CD4-positive, alpha-beta T cell treated with Interleukin-4 for 1 hour (primary cell): ENCODE measurements at regions not wholly inside any gene's neighbourhood (a gene's known extent, or its start where the extent isn't known, plus 50 kb on each side); places are given as distances from the start of the nearest gene placed in this dataset.

ENCODE experiments used
- DNase-seq, 2 donors: peaks; one replicate each; pipeline ENCODE4 v3.0.0-alpha.2; 2020 to 2022

- no peak for DNase-seq
Measured at GRCh38 chr5:144582066-144582465, 411.4 kb downstream of the KCTD16 start.

- no peak for DNase-seq
Measured at GRCh38 chr5:144581044-144581443, 410.4 kb downstream of the KCTD16 start.

GRCh38 chr5:144577676-144578075 is 407.0 kb downstream of the KCTD16 start:
- DNase-seq: no peak

GRCh38 chr5:144575736-144576135 is 405.1 kb downstream of the KCTD16 start:
- no peak for DNase-seq

GRCh38 chr5:144567421-144567780 is 396.7 kb downstream of the KCTD16 start:
- DNase-seq: no peak

- DNase-seq: no peak
Measured at GRCh38 chr5:144566747-144567420, 396.2 kb downstream of the KCTD16 start.

- no peak for DNase-seq
Measured at GRCh38 chr5:144549580-144549979, 378.9 kb downstream of the KCTD16 start.

GRCh38 chr5:144548936-144549335 is 378.3 kb downstream of the KCTD16 start:
- no peak for DNase-seq

- no peak for DNase-seq
Measured at GRCh38 chr5:144547098-144547499, 376.4 kb downstream of the KCTD16 start.

- DNase-seq: no peak
Measured at GRCh38 chr5:144538845-144539244, 368.2 kb downstream of the KCTD16 start.
